ENCODE measurements at regions not wholly inside any gene's neighbourhood (a gene's known extent, or its start where the extent isn't known, plus 50 kb on each side); places are given as distances from the start of the nearest gene placed in this dataset.

DNA sequence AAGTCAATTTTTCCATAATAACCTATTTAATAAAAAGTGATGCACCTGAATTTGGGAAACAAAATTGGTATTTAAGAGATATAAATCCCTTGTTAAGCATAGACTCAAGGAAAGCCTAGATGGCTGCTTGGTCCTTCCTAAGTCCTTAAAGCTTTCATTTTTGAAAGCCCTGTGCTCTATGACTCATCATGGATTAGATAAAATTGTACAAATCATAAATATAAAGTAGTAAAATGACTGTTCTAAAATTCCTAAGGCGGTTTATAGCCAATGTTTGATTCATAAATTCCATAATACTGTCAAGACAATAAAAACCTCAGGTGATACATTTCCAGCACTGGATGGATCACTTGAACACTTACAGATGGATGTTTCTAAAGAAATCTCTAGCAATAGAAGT lies 730.8 kb upstream of the EPHA6 start:
- no peaks in the 10 kb centered on the region for H3K4me1 ChIP-seq (replicated peaks in 1 of 2; ENCODE audit: control insufficient read depth in 2 of 2, insufficient read depth in 2 of 2, low read length in 2 of 2)
- ChIA-PET POLR2A (no interaction called here), CTCF (ENCODE audit: low intra/inter-chr PET ratio) (no interaction called here)
- no peak overlapping the region for H3K4me2 ChIP-seq (ENCODE audit: insufficient read depth, low read length)
- no peaks in the 10 kb centered on the region for H4K20me1 ChIP-seq (replicated peaks; ENCODE audit: control insufficient read depth, insufficient read depth, low read length)
- no TSS peak for BruUV-seq (replicated peaks)
- H3K36me3 ChIP-seq (ENCODE audit: control insufficient read depth, insufficient read depth, low read length), result no peaks in the 10 kb centered on the region
- FAIRE-seq (no peak), DNase-seq (ENCODE audit: extremely low read depth in 1 of 4, low spot score in 3 of 4) (no peak), ATAC-seq (no peak)
- in situ Hi-C loops (cut with MboI) (no loop called here), intact Hi-C loops (cut with micrococcal nuclease) (no loop called here)
- H2AFZ ChIP-seq (ENCODE audit: low read depth, low read length), result no peak overlapping the region
- no peaks in the 10 kb centered on the region for H3K9me3 ChIP-seq (replicated peaks; ENCODE audit: control insufficient read depth, insufficient read depth, low read depth, low read length)
- no peak overlapping the region for H3K4me3 ChIP-seq
- TF ChIP-seq, protein P1, sequence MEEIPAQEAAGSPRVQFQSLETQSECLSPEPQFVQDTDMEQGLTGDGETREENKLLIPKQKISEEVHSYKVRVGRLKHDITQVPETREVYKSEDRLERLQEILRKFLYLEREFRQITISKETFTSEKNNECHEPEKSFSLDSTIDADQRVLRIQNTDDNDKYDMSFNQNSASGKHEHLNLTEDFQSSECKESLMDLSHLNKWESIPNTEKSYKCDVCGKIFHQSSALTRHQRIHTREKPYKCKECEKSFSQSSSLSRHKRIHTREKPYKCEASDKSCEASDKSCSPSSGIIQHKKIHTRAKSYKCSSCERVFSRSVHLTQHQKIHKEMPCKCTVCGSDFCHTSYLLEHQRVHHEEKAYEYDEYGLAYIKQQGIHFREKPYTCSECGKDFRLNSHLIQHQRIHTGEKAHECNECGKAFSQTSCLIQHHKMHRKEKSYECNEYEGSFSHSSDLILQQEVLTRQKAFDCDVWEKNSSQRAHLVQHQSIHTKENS (CRISPR knock-in tag; IDR thresholded peaks at IDR 0.05), result no peak
- TF ChIP-seq, protein P2, sequence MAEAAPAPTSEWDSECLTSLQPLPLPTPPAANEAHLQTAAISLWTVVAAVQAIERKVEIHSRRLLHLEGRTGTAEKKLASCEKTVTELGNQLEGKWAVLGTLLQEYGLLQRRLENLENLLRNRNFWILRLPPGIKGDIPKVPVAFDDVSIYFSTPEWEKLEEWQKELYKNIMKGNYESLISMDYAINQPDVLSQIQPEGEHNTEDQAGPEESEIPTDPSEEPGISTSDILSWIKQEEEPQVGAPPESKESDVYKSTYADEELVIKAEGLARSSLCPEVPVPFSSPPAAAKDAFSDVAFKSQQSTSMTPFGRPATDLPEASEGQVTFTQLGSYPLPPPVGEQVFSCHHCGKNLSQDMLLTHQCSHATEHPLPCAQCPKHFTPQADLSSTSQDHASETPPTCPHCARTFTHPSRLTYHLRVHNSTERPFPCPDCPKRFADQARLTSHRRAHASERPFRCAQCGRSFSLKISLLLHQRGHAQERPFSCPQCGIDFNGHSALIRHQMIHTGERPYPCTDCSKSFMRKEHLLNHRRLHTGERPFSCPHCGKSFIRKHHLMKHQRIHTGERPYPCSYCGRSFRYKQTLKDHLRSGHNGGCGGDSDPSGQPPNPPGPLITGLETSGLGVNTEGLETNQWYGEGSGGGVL (CRISPR knock-in tag; IDR thresholded peaks at IDR 0.05), result no peak
- TF ChIP-seq ZNF232 (CRISPR knock-in tag; IDR thresholded peaks at IDR 0.05) (no peak), ZNF766 (CRISPR knock-in tag; conservative IDR thresholded peaks at IDR 0.05) (no peak), KDM4B (IDR thresholded peaks at IDR 0.05; ENCODE audit: borderline replicate concordance in 2 of 2, low read depth in 1 of 2) (no peak), PHF20 (IDR thresholded peaks at IDR 0.05; ENCODE audit: partially characterized antibody) (no peak), HDAC1 (IDR thresholded peaks at IDR 0.05) (no peak), EP300 (IDR thresholded peaks at IDR 0.05; ENCODE audit: low read length) (no peak), BRF1 (IDR thresholded peaks at IDR 0.05; ENCODE audit: borderline replicate concordance, extremely low read depth, insufficient read length) (no peak)
- 0% methylated on average over 1 of the region's 1 CpG for WGBS (ENCODE audit: insufficient coverage, low coverage, missing lambda C conversion rate)
- no peaks in the 10 kb centered on the region for H3K27me3 ChIP-seq (ENCODE audit: control insufficient read depth in 2 of 2, insufficient read depth in 2 of 2, low read length in 2 of 2)
- no peak overlapping the region for H3K27ac ChIP-seq (ENCODE audit: extremely low read depth, low read depth, low read length)
- H3K9ac ChIP-seq (ENCODE audit: insufficient read depth in 1 of 2, low read depth in 2 of 2, low read length in 2 of 2), result no peak overlapping the region
- H3K9me1 ChIP-seq (ENCODE audit: control insufficient read depth, insufficient read depth, low read length), result no peaks in the 10 kb centered on the region
- H3K79me2 ChIP-seq (ENCODE audit: control insufficient read depth, insufficient read depth, low read length), result no peaks in the 10 kb centered on the region

Measured in K562 (cell line).